Activated CD4-positive, CD25-positive, alpha-beta regulatory T cell treated with anti-CD3 and anti-CD28 coated beads, Interleukin-2, amount 50 U/mL, for 16 hours (primary cell): ENCODE measurements at regions not wholly inside any gene's neighbourhood (a gene's known extent, or its start where the extent isn't known, plus 50 kb on each side); places are given as distances from the start of the nearest gene placed in this dataset.

Experiments
- DNase-seq: peaks from one replicate; pipeline ENCODE4 v3.0.0-alpha.2; 2020; ENCODE audit warnings: low read depth, low spot score

DNA sequence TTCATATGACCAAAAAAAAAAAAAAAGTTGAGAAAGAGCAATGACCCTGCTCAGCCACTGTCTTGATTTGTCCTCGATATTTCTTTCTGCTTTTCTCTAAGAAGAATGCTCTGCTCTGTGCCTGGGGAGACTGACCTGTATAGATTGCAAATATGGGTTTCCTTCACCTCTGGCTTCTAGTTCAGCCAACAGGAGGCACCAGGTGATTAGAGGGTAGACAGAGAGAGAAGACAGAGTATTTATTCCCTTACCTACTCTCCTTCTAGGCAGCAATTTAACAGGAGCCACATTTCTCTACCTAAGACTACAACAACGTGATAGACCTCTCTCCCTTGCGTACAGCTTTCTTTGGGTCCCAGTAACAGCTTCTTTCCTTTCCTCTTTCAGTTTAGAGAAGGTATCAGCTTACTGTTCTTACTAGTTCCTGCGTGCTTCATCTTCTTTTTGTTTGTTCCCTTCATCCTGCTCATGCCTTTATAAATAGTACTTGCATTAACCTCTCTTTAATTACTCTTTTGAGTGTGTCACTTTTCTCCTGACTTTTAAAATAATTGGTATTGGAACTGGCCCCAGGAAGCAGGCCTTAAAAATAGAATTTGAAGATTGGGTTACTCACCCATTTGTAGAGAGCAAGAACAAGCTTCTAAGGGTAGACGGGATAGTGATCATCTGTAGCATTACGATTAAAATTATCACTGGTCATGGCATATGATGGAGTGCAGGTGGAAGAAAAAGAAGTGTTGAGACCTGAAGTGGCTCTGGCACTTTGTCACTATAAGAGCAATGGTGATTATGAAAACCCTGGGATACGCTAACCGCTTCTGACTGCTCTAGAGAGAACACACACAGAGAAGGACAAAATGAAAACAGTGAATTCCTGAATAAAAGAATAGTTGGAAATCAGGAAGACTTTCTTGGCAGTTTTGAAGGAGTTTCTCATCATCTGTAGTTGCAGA, 161.2 kb upstream of the FSTL4 start:
- no peak for DNase-seq

DNA sequence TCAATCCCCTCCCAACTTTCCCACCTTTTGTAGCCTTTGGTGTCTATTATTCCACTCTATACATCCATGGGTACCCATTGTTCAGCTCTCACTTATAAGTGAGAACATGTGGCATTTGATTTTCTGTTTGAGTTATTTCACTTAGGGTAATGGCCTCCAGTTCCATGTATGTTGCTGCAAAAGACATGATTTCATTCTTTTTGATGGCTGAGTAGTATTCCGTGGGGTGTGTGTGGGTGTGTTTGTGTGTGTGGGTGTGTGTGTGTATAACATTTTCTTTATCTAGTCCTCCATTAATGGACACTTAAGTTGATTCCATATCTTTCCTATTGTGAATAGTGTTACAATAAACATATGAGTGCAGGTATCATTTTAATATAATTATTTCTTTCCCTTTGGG, 157.5 kb upstream of the FSTL4 start:
- no peak for DNase-seq

DNA sequence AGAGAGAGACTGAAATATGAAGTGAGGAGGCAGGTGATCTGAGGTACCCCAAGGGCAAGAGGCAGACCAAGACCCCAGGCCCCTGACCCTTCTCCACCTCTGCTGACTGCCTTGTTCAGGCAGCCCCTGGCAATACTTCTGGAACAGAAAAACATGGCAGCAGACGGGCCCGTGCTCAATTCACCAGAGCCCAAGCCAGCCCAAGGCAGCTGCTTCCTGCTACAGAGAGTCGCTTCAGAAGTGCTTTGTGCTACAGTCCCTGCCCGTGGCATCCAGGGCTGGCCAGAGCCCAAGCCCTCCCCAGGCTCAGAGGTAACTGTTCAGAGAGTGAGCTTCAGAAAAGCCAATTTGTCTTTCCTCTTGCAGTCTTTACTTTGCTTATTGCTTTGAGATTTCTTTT, 151.4 kb upstream of the FSTL4 start:
- no peak for DNase-seq

DNA sequence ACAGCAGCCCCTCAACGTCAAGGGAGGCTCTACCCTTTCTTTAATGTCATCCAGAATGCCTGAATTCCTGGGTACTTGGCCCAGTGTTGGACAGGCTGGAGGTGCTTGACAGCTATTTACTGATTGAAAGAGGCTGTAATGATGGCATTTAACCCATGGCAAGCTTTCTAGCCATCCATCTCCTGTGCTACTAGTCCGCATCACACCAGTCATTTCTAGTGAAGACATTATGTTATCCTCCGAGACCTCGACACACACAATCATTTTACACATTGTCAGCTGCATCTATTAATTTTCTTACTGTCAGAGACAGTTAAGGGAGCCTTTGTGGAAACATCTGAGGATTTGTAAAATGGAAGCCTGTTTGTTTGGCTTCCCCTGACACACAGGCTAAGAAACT, 149.3 kb upstream of the FSTL4 start:
- DNase-seq: no peak

DNA sequence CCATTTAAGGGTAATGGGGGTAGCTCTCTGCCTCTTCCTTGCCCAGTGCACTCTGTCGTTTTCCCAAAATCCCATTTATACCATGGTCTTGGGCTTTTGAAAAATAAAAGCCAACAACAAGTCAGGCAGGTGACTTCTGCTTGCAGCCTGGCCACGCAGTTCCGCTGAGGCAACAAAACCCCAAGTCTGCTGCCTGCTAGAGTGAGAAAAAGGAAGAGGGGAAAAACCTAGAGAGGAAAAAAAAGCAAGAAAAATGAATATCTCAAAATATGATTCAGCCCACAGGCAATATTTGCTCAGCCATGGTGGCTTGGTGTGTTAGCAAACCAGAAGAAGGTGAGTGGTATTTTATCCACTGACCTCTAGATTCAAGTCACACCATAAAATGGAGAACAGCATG, 148.2 kb upstream of the FSTL4 start:
- no peak for DNase-seq

DNA sequence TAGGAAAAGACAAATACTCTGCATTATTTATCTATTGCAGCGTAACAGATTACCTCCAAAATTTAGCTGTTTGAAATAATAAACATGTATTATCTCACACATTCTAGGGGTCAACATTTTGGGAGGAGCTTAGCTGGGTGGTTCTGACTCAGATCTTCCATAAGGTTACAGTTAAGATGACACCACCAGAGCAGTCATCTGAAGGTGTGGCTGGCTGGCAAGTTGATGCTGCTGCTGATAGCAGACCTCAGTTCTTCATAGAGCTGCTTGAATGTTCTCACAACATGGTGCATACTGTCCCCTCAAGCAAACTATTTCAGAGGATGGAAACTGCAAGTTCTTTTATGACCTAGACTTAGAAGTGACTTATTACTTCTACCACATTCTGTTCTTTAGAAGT, 146.3 kb upstream of the FSTL4 start:
- DNase-seq: no peak

DNA sequence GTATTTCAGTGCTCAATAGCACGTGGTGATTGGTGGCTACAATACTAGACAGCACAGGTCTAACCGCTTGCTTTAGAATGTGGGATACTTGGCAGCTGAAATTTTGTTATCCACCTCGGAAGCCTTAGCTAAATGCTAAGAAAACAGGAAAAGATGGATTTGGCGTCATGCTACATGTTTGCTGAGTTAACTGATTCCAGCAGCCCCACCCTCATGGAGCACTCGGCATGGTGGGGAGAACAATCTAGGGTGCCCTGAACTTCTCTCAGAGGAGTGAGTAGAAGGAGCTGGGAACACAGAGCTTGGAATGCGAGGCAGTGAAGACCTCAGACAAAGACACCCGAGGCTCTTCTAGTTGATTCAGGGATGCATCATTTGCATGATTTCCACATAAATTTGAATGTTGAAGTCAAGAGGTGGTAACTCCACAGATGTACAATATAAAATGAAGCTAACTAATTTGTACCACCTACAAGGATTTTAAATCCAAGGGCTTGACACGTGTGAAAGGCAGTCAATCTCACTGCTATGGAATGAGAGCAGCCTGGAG, 145.1 kb upstream of the FSTL4 start:
- no peak for DNase-seq

DNA sequence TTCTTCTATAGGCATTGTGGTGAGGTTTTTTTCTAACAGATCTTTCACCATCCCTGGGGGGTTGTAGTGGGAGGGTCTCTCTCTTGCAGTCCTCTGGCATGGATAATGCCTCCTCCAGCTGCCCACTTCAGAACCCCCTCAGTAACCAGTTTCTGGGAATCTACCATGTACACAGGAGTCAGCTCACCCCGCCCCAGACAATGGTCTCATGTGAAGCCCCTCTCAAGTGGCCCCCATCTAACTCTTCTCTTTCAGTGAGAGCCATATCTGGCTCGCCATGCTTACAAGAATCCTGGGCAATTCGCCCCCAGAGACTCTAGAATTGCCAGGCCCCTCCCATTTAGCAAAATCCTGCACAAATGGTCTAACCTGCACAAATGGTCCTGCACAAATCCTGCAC, 144.4 kb upstream of the FSTL4 start:
- no peak for DNase-seq

DNA sequence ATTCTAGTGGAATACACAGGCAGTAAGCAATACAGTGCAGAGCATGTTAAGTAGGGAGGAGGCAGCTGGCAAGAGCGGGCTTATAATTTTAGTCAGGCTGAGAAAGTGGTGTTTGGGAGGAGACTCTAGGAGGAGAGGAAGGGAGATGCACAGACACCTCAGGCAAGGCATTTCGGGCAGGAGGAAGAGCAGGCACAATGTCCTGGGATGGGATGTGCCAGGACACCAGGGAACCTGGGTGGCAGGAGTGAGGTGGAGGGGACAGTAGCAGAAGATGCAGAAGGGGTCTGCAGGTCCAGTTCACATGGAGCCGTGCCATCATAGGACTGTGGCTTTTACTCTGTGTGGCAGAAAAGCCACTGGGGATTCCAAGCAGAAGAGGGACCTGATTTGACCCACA, 143.7 kb upstream of the FSTL4 start:
- no peak for DNase-seq

DNA sequence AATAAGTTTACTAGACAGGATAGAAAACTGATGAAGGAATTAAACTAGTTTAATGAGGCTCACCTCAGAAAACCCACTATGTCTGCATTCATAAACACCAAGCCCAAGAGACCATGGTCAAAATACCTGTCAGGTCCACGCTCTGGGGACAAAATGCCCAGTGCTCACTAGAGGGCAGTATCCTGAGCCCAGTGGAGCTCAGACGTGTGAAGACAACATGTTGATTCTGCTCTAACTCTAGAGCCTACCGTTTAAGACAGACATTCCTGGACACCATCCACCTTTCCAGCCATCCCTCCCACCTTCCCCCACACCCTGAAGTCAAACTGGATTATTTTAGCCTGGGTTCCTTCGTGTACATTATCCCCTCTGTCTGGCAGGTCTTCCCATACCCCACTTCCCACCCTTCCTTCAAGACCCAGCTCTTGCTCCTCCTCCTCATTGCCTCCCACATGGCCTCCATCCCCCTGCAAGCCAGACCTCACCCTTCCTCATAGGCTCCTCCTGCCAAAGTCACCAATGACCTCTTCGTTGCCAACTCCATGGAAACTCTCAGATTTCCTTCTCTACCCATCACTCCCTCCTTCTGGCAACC, 142.3 kb upstream of the FSTL4 start:
- DNase-seq: no peak

DNA sequence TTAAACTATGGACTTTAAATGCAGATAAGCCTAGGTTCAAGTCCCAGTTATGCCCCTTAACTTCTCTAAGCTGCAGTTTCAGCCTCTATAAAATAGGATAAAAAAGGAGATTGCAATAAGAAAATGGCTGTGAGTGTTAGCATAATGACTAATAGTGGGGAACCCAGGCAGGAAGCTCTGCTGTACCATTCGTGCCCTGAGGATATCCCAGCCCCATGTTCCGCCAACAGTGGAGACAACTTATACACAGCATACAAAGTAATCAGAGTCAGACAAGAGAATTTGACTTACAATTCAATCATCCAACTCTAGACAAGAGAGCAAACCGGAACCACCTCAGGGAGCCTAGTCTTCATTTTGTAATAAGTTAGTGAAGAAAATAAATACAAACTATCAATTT, 141.5 kb upstream of the FSTL4 start:
- DNase-seq: no peak

DNA sequence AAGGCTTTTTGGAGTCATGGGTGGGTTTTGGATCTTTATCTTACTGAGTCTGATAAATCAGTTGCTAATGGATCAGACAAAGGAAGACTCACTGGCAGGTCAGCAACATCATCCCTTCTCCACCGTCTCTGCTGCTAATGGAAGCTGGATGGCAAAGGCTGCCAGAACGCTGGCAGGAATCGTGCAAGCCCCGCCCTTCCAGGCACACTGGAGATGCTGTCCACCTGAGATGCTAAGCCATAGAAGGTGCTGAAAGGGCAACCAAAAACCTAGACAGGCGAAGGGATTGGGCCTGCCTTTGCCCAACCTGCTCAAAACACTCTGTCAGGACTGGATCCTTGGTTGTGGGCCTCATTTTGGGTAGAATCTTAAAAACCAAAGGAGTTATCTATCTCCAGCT, 139.5 kb upstream of the FSTL4 start:
- no peak for DNase-seq

DNA sequence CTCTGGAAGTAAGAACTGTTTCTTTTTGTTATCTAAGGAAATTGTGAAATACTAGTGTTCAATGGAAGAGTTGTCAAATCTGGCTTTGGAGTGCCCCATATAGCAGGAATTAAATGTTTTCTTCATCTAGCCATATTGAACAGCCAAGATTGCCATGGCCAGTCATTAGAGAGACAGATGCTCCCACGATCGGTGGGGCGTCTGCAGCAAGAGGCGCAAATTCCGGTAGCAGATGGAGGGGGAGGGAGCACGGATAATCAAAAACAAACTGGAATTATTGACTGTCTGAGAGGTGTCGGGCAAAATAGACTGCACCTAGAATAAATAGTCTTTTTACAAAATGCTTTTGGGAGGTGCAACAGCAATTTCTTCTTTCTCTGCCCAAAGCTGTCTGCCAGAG, 139.1 kb upstream of the FSTL4 start:
- no peak for DNase-seq

DNA sequence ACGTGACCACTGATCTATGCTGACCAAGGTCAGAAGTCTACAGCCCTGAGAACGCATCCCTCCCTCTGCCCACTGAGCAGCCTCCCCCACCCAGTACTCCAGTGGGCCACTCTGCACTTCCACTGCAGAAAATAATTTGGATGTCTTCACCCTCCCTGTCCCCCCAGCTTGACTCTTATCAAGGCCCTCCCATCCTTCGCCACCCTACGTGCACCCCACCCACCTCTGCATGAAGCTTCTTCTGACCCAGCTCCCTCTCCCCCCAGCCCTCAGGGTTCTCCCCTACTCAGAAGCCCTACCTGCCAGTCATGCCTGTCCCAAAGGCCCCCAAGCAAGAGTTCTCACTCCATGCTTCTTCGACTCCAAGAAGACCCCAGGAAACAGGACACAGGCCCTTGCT, 138.5 kb upstream of the FSTL4 start:
- DNase-seq: no peak

DNA sequence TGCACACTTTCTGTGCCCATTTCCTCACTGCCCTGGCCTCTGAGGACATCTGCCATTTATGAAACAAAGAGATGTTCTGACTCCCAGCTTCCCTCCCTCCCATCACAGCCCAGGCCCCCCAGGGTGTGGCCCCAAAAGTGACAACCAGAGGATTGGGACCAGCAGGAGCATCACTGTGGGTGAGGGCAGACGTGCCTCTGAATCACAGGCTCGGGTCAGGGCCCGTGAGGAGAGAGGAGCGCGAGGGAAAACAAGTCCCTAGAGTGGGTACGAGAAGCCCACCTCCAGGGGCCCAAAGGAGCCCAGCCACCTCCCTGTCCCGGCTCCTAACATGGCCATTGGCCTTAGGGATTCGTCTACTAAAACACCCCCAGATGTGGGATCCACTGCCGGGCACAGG, 138.0 kb upstream of the FSTL4 start:
- no peak for DNase-seq

DNA sequence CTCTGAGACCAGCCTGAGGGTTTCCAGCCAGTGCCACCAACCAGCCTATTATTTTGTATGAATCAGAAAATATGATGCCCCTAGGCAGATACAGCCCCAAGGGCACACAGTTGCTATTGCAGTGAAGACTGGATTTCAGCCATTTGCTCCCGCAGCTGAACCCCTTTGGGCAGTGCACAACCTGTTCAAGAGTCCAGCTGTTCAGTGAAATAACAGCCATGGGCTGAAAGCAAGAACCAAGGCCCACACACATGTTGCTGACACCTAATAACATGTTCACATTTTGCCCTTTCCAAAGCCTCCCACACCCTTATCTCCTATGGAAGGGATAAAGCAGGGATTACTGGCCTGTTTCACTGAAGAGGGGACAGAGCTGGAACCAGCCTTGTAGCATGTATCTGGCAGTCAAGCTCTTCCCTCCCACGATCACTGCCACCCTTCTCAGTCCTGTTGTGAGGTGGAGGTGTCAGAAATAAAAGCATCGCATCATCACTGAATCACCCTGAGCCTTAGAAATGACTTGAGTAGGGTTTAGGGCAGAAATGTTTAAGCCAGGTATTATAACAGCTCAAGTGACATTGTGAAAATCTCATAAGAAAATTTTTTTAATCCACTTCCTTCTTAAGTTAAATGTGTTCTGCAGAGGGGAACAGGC, 137.1 kb upstream of the FSTL4 start:
- DNase-seq: no peak

DNA sequence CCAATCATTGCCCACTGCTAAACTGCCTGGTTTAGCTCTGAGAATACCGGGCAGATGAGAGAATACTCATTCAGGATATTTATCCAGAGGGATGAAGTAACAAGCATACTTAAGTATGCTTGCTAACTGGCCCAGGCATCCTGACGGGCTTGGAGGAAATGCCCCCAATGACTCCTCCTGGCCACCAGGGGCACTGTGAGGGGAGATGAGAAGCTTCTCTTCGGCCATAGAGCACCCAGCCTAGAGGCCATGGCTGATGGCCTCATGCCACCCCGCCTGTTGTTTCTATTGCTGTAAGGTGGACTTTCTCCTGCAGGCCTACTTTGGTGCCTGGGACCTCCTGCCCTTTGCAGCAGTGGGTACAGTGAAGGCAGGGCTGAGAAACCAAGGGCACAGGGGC, 134.5 kb upstream of the FSTL4 start:
- DNase-seq: no peak

DNA sequence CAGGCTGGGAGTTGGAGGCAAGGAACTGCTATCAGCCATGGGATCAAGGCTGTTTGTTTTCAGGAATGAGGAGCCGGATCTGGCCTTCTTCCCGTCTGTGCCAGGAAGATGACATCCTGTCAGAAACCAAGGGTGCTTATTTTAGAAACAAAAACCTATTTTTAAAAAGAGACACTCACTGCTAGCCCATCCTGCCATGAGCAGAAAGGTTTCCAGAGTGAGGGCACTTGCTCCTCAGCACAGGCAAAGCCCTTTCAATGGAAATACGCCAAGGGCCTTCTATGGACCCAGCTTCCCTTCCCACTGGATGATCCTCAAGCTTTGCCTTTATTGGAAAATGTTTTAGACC, 132.6 kb upstream of the FSTL4 start:
- no peak for DNase-seq

DNA sequence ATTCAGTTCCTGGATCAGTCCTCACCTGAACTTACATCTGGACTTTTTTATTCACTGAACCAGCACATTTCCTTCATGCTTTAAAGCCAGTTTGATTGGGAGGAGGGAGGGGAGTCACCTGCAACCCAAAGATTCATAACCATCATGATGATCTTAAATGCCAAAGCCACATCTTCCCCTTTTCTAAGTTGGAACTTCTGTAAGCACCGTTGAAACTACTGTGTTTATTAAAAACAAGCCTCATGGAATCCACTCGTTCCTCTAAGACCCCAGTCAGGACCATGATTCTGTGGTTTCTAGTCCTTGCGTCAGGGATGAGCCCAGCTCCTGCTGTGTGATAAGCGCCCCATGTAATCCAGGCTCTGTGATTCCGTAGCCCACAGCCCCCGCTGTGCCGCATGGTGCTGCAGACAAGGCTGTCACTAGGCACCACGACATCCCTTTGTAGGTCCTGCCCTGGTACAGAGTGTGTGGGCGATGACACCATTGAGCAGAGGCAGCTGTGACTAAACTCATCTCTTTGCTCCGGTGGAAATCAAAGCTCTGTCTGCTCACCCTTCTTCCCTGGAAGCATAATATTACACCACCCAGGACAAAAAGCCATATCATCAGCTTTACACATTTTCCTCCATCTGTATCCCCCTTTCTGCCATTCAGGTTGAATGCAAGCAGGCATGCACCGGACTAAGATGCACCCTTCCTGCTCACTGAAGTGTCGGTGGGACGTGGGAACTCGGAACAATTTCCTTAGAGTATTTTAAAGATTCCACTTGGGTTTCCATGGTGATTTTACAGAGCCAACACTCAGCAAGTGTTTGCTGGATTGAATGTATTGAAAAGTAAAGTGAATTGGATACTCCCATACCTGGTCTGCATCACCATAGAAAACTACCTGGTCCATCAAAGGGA, 132.0 kb upstream of the FSTL4 start:
- DNase-seq: no peak

DNA sequence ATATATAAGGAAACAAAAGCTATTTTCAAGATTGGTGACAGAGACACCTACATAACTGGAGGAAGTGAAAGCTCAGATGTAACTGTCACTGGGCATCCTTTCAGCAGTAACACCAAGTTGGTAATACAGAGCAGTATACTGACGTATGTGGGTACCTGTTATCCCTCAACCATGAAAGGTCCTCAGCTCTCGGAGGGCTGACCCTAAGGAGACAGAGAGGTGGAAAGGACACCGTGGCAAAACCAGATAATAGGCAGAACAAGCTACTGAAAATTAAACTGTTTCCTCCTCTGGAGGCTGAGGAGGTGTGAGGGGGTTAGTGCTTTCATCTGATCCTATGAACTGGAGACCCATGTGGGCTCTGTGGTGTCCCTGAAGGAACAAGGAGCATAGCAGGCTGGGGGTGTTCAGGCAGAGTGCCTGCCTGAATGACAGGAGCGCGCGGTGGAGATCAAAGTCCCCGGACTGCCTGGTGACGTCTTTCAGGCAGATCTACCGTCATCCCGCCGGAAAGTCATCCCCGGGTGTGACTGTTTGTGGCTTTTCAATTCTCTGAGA, 130.2 kb upstream of the FSTL4 start:
- no peak for DNase-seq

DNA sequence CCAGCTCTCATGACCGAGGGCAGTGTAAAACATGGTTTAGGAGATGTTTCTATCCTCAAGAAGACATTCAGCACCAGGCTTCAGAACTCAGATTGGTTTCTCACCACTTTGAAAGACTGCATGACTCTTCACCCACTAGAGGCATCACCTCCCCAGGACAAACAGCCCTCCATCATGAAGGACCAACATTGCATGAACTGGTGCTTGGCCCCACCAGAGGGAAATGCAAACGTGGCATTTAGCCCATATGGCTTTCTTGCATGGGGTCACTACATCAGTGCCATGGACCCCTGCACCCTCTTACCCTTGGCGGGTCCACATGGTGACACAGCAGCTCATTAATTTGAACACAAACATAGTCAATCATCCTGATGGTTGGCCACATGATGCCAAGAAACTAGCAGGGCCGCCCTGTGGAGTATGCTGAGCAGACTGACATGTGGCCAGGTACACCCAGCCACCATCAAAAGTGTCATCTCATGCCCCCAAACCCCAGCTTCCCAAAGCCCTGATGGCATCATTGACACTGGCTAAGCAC, 129.5 kb upstream of the FSTL4 start:
- no peak for DNase-seq
